NCI-H1417 treated with DMSO at 0.1 percent for 48 hours (cell line): ENCODE measurements at regions not wholly inside any gene's neighbourhood (a gene's known extent, or its start where the extent isn't known, plus 50 kb on each side); places are given as distances from the start of the nearest gene placed in this dataset.
"Not testable (repeated sequence)": the region's sequence is repeated elsewhere in the genome, so short reads cannot be mapped to it uniquely, and the experiment has no call there.

Experiments
- DNase-seq: peaks from one replicate; lab custom pipeline; 2025; lab: John Stamatoyannopoulos, UW

DNA sequence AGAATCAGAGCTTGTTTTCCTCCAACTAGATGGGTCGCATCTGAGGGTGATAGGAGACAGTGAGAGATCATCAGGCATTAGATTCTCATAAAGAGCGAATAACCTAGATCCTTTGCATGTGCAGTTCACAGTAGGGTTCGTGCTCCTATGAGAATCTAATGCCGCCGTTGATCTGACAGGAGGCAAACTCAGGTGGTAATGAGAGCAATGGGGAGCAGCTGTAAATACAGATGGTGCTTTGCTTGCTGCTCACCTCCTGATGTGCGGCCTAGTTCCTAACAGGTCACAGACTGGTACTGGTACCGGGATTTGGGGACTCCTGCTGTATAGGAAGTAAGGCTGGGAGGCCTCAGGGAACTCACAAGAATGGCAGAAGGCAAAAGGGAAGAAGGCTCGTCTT, 276.5 kb downstream of the FAT4 start:
- DNase-seq: no peak

DNA sequence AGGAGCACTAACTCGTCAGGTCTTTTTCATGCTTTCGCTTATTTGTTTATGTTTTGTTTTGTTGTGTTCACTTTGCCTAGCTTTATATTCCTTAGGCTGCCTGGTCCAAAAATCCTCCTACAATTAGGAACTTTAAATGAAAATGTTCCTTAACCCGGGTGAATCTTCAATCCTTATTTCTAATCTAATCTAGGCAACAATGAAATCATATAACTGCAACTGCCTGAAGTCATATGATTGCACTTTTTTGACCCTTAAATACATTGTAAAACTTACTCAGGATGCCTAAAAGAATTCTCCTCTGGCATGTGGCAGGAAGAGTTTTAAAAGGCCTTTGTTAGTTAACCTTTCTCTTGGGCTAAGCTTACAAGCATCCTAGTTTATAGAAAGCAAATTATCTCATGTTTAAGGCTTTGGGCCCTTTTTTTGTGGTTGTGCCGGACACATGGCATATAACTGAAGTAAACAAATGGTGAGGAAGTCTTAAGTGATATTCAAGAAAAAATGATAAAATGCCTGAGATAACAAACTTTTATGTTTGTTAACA, 279.4 kb downstream of the FAT4 start:
- no peak for DNase-seq

DNA sequence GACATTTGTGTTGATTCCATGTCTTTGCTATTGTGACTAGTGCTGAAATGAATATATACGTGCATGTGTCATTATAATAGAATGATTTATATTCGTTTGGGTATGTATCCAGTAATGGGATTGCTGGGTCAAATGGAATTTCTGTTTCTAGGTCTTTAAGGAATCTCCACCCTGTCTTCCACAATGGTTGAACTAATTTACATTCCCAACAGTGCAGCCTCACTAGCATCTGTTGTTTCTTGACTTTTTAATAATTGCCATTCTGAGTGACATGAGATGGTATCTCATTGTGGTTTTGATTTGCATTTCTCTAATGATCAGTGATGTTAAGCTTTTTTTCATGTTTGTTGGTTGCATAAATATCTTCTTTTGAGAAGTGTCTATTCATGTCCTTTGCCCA, 291.2 kb downstream of the FAT4 start:
- DNase-seq: not testable (repeated sequence)

DNA sequence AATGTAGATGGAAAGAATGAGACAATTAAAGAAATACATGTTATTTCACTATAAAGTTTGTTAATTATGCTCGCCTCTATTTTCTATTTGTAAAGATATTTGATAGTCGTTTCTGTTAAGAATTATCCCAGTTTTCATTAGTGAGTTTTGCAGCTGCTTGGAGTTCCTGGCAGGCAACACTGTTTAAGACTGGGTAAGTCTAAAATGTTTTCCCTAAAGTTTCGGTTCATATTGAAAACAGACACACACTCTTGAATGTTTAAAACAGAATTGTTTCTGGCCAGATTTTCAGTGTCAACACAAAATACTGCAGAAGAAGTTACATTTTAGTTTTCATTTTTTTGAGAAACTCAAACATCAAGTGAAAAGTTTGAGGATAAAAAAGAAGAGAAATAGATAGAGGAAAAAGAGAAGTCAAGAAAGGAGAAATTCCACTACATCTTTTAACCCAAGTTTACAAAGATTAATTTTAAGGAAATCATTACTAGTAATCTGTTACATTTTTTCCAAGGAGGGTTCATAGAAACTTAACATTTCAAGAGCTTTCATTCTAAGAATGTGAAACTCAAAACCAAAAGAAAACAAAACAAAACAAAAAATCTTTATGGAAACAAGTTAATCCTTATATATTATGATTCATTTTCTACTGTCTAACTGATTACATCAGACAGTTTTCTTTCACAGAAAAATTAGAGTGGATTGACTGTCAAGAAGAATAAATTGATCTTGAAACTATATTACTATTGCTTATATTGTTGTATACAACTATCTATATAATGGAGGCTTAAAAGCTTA, 305.5 kb downstream of the FAT4 start:
- DNase-seq: no peak

DNA sequence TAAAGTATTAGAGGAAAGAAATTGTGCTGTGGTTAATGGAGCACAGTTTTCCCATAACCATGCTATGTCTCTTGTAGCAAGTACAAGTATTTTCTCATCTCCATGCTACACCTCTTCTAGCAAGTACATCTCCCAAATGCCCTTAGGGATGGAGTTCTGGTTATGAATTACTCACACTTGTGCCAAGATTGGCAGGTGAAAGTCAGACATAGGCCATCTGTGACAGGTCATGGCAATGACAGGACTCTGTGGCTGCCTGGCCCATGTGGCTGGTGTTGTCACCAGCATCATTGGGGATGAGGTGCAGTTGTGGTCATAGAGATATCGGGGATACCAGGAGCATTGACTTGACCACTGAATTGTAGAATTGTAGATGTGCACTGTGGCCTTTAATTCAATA, 310.2 kb downstream of the FAT4 start:
- no peak for DNase-seq

GRCh38 chr4:125626946-125627345, 312.2 kb downstream of the FAT4 start:
- no peak for DNase-seq

- DNase-seq: no peak
Observed at GRCh38 chr4:125639182-125639621, 324.4 kb downstream of the FAT4 start.

GRCh38 chr4:125641611-125642010, 326.9 kb downstream of the FAT4 start:
- DNase-seq: no peak

DNA sequence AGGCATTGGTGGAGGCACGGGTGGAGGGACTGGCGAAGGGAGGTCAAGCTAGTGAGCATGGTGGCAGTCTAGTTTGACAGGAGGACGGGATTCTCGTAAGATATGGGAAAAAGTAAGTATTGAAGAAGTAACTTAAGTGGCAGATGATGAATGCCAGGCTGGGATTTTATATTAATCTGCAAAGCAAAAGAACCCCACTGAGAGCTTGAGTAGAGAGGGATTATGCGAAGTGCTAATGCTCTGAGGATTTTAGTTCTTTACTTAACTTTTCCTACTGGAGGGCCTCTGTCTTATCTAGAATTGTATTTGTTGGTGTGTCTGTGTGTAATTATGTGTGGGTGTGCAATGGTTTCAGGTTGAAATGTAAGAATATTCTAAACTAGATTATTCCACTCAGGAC, 327.9 kb downstream of the FAT4 start:
- DNase-seq: no peak

DNA sequence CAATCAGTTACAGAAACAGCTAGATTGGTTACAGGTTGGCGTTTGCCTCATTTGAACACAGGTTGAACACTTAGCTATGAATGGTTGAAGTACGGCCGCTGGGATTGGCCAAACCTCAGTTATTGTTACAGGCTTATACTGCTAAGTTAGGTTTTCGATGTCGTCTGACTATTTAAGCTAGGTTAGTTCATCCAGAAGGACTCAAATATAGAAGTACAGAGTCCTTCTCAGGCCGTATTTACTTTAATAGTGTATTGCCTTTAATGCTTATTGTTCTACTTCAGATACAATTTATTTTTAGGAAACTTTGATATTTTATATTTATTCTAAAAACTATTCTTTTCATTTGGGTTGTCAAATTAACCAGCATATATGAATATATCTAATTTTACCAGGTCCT, 334.7 kb downstream of the FAT4 start:
- DNase-seq: no peak

DNA sequence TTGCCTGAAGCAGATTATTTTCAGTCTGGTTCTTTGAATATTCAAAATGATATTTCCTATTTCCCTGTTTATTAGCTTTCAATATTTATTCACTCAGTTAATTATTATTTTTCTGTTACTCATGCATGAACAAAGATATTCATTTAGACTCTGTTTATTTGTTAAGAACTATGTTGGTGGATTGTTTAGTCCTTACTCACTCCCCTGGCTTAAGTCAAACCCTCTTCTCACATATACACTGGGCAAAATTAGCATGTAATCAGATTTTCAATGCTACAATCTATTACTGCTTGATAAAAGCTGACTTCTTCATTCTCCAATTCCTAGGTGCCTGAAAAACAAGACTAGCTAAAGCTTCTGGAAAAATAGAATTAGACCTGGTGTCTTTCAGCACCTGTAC, 335.8 kb downstream of the FAT4 start:
- no peak for DNase-seq

DNA sequence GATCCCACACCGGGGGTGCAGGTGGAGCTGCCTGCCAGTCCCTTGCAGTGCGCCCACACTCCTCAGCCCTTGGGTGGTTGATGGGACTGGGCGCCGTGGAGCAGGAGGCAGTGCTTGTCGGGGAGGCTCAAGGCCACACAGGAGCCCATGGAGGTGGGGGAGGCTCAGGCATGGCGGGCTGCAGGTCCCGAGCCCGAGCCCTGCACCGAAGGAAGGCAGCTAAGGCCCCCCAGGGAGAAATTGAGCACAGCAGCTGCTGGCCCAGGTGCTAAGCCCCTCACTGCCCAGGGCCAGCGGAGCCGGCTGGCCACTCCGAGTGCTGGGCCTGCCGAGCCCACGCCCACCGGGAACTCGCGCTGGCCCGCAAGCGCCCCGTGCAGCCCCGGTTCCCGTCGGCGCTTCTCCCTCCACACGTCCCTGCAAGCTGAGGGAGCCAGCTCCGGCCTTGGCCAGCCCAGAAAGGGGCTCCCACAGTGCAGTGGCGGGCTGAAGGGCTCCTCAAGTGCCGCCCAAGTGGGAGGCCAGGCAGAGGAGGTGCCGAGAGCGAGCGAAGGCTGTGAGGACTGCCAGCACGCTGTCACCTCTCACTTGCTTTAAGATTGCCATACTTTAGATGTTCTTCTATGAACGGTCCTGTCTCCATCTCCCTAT, 337.1 kb downstream of the FAT4 start:
- not testable (repeated sequence) for DNase-seq

GRCh38 chr4:125658773-125659172, 344.0 kb downstream of the FAT4 start:
- DNase-seq: no peak

GRCh38 chr4:125663896-125664767, 349.4 kb downstream of the FAT4 start:
- no peak for DNase-seq

GRCh38 chr4:125666635-125667034, 351.9 kb downstream of the FAT4 start:
- DNase-seq: peak; percentile 23

- no peak for DNase-seq
Observed at GRCh38 chr4:125676156-125676555, 361.4 kb downstream of the FAT4 start.

DNA sequence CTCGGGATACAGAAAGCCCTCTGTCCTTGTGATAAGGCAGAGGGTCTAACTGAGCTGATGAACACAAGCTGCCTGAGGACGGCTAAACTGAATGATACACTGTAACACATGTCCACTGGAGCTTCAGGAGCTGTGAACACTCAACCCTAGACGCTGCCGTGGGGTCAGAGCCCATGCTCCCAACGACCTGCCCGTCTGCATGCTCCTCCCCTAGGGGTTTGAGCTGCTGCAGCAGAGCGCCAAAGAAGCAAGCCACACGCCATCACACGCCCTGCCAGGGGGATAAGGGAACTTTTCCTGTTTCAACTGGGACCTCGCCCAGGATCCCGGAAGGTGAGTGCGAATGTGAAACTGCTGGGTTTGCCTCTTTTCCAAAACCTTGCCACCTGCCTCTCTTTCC, 361.8 kb downstream of the FAT4 start:
- DNase-seq: no peak

DNA sequence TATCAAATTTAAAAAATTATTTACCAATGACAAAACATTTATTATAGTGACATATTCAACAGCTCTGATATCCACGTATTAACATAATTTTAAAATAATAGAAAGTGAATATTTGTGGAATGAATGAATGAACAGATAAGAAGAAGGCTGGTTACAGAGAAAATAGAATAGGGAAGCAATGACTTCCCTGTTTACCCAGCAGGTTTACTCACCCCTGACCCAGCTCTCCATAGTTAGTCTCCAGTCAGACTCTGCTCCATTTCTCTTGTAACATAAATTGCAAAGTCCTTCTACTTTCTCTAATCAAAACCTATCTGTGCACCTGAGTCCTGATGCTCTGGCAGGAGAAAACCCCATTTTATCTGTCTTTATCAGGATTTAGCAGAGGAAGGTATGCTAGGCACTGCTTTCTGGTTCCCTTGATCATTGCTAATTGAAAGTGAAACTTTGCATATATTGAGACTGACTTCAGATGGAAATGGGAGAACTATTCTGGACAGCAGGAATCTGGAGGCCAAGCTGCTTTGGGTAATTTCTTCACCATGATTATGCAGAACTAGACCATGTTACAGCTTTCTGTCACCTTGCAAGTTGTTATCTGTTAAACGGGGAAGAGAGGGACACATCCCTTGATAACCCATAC, 363.0 kb downstream of the FAT4 start:
- DNase-seq: no peak

DNA sequence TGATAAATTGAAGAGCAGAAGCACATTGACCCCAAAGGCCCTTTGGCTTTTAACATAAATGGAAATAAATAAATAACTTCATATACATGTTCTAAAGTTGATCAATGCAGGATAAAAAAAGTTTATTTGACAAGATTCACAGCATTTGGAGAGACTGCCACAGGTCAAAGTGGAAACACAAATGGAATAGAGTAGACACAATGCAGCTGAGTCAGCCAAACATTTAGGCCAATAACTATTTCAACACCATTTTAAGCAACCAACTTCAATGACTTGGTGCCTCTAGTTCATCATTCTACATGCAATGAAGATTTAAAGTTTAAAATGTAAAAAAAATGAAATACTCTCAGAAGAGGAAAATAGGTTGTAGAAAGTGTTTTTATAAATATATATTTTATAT, 365.2 kb downstream of the FAT4 start:
- no peak for DNase-seq

DNA sequence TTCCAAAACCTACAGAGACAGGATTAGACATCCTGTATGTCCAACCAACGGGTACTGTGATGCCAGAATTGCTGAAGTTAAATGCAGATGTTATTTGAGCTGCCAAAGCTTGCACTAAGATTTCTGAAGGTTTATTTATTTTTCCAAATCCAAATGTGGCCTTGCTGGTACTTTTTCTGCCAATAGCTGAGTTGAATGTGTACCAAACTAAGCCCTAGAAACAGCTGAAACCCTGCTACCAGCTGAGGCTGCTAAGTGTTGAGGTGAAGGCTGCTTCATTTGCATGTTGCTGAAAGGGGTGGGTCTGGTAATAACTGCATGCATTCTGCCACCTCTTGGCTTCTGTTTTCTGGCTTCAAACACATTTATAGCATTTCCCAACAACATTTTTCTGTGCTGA, 366.5 kb downstream of the FAT4 start:
- no peak for DNase-seq

GRCh38 chr4:125682730-125683129, 368.0 kb downstream of the FAT4 start:
- no peak for DNase-seq

DNA sequence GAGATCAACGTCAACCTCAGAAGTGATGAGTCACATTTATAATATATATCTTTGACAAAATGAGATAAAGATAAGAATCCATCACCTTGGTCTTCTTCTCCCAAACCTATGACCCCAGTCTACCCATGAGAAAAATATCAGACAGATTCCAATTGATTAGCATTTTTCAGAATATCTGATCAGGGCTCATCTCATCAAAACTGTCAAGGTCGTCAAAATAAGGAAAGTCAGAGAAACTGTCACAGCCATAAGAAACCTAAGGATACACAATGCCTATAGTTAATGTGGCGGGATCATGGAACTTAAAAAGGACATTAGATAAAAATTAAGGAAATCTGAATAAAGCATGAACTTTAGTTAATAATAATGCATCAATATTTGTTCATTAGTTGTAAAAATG, 374.1 kb downstream of the FAT4 start:
- DNase-seq: no peak
